ENCODE measurements at regions not wholly inside any gene's neighbourhood (a gene's known extent, or its start where the extent isn't known, plus 50 kb on each side); places are given as distances from the start of the nearest gene placed in this dataset.

DNA sequence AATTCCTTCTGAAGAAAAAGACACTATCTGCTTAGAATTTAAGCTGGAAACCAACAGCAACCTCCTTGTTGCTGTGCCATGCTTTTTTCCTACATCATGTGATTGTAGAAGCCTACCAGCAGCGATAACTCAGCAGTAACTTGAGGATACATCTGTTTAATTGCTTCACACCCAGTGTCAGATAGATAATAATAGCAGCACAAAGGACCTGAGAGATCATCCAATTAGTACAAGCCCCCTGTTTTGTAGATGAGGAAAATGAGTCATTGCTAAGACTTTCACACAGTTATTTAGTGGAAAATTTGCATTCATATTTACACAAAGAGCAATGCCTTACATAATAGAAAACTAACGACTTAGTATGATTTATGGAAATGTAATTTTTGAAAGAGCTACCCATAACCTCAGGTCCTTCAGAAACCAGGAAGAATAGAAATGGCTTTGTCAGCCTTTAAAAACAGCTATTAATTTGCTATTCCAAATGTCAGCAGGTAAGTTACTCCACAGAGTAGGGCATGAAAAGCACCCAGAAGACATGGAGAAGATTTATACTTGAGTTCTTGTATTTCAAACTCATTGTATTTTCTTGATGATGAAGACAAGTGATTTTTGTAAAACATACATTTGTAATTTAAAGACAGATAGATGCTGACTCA is 93.7 kb upstream of the SGCG start:
- Histone ChIP-seq H4K91ac (replicated peaks; ENCODE audit: insufficient read length, low read length) (no peak overlapping the region), H3K4me1 (replicated peaks in 1 of 4; ENCODE audit: control insufficient read depth in 3 of 4, insufficient read depth in 4 of 4, low read length in 3 of 4) (no peaks in the 10 kb centered on the region), H3K4me2 (ENCODE audit: insufficient read depth in 1 of 2, low read depth in 2 of 2, low read length in 2 of 2) (no peak overlapping the region), H3K27ac (ENCODE audit: low read depth, low read length) (no peak overlapping the region), H3K23ac (ENCODE audit: insufficient read length) (no peak overlapping the region), H3K56ac (replicated peaks; ENCODE audit: insufficient read length, low read depth, low read length) (no peak overlapping the region), H2BK12ac (ENCODE audit: low read depth, low read length) (no peak overlapping the region), H3K9ac (replicated peaks in 1 of 4; ENCODE audit: extremely low read depth in 1 of 4, low read depth in 3 of 4, low read length in 3 of 4) (no peak overlapping the region), H2BK15ac (ENCODE audit: low read length) (no peak overlapping the region), H4K8ac (ENCODE audit: extremely low read depth, insufficient read depth, low read length) (no peak overlapping the region), H3K36me3 (ENCODE audit: control insufficient read depth in 2 of 4, insufficient read depth in 4 of 4, low read length in 3 of 4) (no peaks in the 10 kb centered on the region), H3K79me2 (ENCODE audit: control insufficient read depth in 1 of 2, insufficient read depth in 2 of 2, low read length in 2 of 2) (no peaks in the 10 kb centered on the region), H3K4ac (replicated peaks; ENCODE audit: insufficient read length, low read depth, low read length) (no peak overlapping the region), H2BK120ac (replicated peaks; ENCODE audit: low read depth, low read length) (no peak overlapping the region), H4K5ac (ENCODE audit: insufficient read length, low read depth, low read length) (no peak overlapping the region), H2BK5ac (ENCODE audit: low read depth, low read length) (no peak overlapping the region), H4K20me1 (replicated peaks in 1 of 2; ENCODE audit: control insufficient read depth in 1 of 2, insufficient read depth in 2 of 2, low read length in 2 of 2) (no peaks in the 10 kb centered on the region), H3K18ac (ENCODE audit: extremely low read depth, low read length) (no peak overlapping the region), H2AK5ac (ENCODE audit: low read depth, low read length) (no peak overlapping the region), H2BK20ac (ENCODE audit: low read length) (no peak overlapping the region), H2AFZ (ENCODE audit: low read length) (no peak overlapping the region), H3K79me1 (ENCODE audit: low read depth, low read length) (no peaks in the 10 kb centered on the region), H3K27me3 (replicated peaks in 1 of 4; ENCODE audit: control insufficient read depth in 3 of 4, extremely low read depth in 1 of 4, insufficient read depth in 3 of 4, low read length in 3 of 4) (no peaks in the 10 kb centered on the region; a peak in 2 of 7 replicates), H3K9me3 (ENCODE audit: insufficient read depth in 2 of 2, low read depth in 1 of 2, low read length in 1 of 2) (no peaks in the 10 kb centered on the region; a peak in 1 of 4 replicates), H3K14ac (ENCODE audit: insufficient read length) (no peak overlapping the region), H3K4me3 (ENCODE audit: extremely low read depth in 1 of 4, insufficient read depth in 2 of 4, low read depth in 3 of 4, low read length in 4 of 4) (no peak overlapping the region), H3K23me2 (ENCODE audit: low read depth, low read length) (no peaks in the 10 kb centered on the region)
- ChIA-PET CTCF (ENCODE audit: partially characterized antibody) (interaction anchor here (0.8 to 3.8 kb wide), 18 partner anchors 9 to 286 kb away, joined by 3 to 25 read pairs (median 5); no protein-coding TSS in a partner anchor), POLR2A (ENCODE audit: partially characterized antibody) (no interaction called here)
- DNase-seq (ENCODE audit: low read depth in 1 of 2, low spot score in 2 of 2), result no peak
- 94% methylated on average over 2 of the region's 2 CpGs; no CpG with 5 or more reads in 1 of the 2 experiments for WGBS, 2 experiments (ENCODE audit: extremely low coverage in 1 of 2, insufficient coverage in 1 of 2, insufficient read length in 1 of 2, insufficient replicate concordance in 2 of 2, low coverage in 1 of 2, low lambda C conversion rate in 2 of 2, missing lambda C conversion rate in 1 of 2)
- FAIRE-seq, result no peak
- no peak for TF ChIP-seq CREB1 (IDR thresholded peaks at IDR 0.05)
- no peak for TF ChIP-seq SP1 (IDR thresholded peaks at IDR 0.05; ENCODE audit: low read depth, low read length)
- TF ChIP-seq KDM5A (IDR thresholded peaks at IDR 0.05; ENCODE audit: low read length), result no peak
- no peak for TF ChIP-seq SP2 (IDR thresholded peaks at IDR 0.05; ENCODE audit: low read length)
- TF ChIP-seq TBP (IDR thresholded peaks at IDR 0.05; ENCODE audit: low read depth, low read length), result no peak
- no peak for TF ChIP-seq POLR2AphosphoS5 (IDR thresholded peaks at IDR 0.05; ENCODE audit: low read depth, low read length)
- TF ChIP-seq KDM4A (IDR thresholded peaks at IDR 0.05; ENCODE audit: low read depth, low read length, severe bottlenecking), result no peak
- no peak for TF ChIP-seq RNF2 (IDR thresholded peaks at IDR 0.05; ENCODE audit: borderline replicate concordance, low read depth, low read length, missing control alignments, poor library complexity, severe bottlenecking)
- TF ChIP-seq RFX5 (IDR thresholded peaks at IDR 0.05; ENCODE audit: borderline replicate concordance, low read depth, low read length), result no peak
- TF ChIP-seq SUZ12 (IDR thresholded peaks at IDR 0.05; ENCODE audit: low read length), result no peak
- TF ChIP-seq, protein P1, sequence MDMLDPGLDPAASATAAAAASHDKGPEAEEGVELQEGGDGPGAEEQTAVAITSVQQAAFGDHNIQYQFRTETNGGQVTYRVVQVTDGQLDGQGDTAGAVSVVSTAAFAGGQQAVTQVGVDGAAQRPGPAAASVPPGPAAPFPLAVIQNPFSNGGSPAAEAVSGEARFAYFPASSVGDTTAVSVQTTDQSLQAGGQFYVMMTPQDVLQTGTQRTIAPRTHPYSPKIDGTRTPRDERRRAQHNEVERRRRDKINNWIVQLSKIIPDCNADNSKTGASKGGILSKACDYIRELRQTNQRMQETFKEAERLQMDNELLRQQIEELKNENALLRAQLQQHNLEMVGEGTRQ (IDR thresholded peaks at IDR 0.05; ENCODE audit: low read length), result no peak
- TF ChIP-seq EGR1 (IDR thresholded peaks at IDR 0.05; ENCODE audit: borderline replicate concordance, low read depth, low read length), result no peak
- no peak for TF ChIP-seq KDM1A (IDR thresholded peaks at IDR 0.05; ENCODE audit: borderline replicate concordance, low read length)
